GM12878 (cell line): ENCODE measurements at regions not wholly inside any gene's neighbourhood (a gene's known extent, or its start where the extent isn't known, plus 50 kb on each side); places are given as distances from the start of the nearest gene placed in this dataset.

Source experiments
- ATAC-seq: fragments of 200-7000 bp; cut with Tn5 transposase; 3 replicates; pipeline ENCODE4 v1.9.1; 2020; ENCODE audit warnings: mild to moderate bottlenecking, moderate library complexity
- BruUV-seq: library from RNA; stranded (reverse); fragments of 400-500 nt; replicated peaks from 2 replicates; lab custom pipeline; 2021; lab: Mats Ljungman, UMichigan
- CTCF ChIA-PET: fragments of 300-600 bp; sonication (Branson Sonifier 250); formaldehyde crosslinking; extraction: SDS; loops from one replicate; lab custom pipeline; 2021; ENCODE audit warnings: inconsistent platforms; lab: Yijun Ruan, JAX
- POLR2A ChIA-PET: fragments of 350-600 bp; formaldehyde crosslinking; extraction: SDS; loops from one replicate; lab custom pipeline; 2021; ENCODE audit warnings: inconsistent platforms; lab: Charles Lee
- RAD21 ChIA-PET: fragments of 300-600 bp; sonication (Branson Sonifier 250); formaldehyde crosslinking; loops from one replicate; lab custom pipeline; 2023; ENCODE audit warnings: antibody characterized with exemption; ENCODE audit not compliant: unreplicated experiment; lab: Charles Lee
- SMC1A ChIA-PET: fragments of 300-600 bp; sonication (Branson Sonifier 250); formaldehyde crosslinking; loops from one replicate; lab custom pipeline; 2023; ENCODE audit not compliant: unreplicated experiment, uncharacterized antibody; lab: Charles Lee
- DNase-seq: peaks from one replicate; pipeline ENCODE4 v3.0.0-alpha.2; 2011; ENCODE audit warnings: low read depth, low spot score
- FAIRE-seq: peaks from 3 replicates; lab custom pipeline; 2011; peaks lifted over from hg19 to GRCh38; lab: Jason Lieb, UNC
- H2AFZ ChIP-seq: 2 replicates; pipeline ENCODE4 v1.6.0; 2011; ENCODE audit warnings: low read depth, low read length, control low read depth; ENCODE audit not compliant: control insufficient read depth
- H3K27ac ChIP-seq: 2 replicates; pipeline ENCODE4 v1.5.1; 2011; ENCODE audit warnings: control low read depth; ENCODE audit not compliant: control insufficient read depth, insufficient read depth
- H3K27me3 ChIP-seq, 2 experiments: replicated peaks in 1 of 2; 2 replicates each; pipeline versions ENCODE4 v1.6.0 to v1.6.1; 2011; ENCODE audit warnings: low read length in 1 of 2; ENCODE audit not compliant: control insufficient read depth in 2 of 2, insufficient read depth in 2 of 2
- H3K36me3 ChIP-seq, 2 experiments: 2 replicates each; pipeline ENCODE4 v1.5.1; 2011; ENCODE audit warnings: low read length in 1 of 2; ENCODE audit not compliant: control insufficient read depth in 2 of 2, insufficient read depth in 2 of 2
- H3K4me1 ChIP-seq: 2 replicates; pipeline ENCODE4 v1.6.1; 2011; ENCODE audit warnings: mild to moderate bottlenecking, low read length, moderate library complexity, mixed read lengths; ENCODE audit not compliant: control insufficient read depth, insufficient read depth
- H3K4me2 ChIP-seq: 2 replicates; pipeline ENCODE4 v1.6.0; 2011; ENCODE audit warnings: control low read depth; ENCODE audit not compliant: control insufficient read depth, insufficient read depth
- H3K4me3 ChIP-seq: fragments of 200-600 bp; sonication (generic); 2 replicates; pipeline ENCODE4 v1.5.1; 2016
- H3K79me2 ChIP-seq: 2 replicates; pipeline ENCODE4 v1.6.0; 2011; ENCODE audit warnings: low read length; ENCODE audit not compliant: control insufficient read depth, insufficient read depth
- H3K9ac ChIP-seq: 2 replicates; pipeline ENCODE4 v1.8.0; 2011; ENCODE audit warnings: low read length, control low read depth, mixed read lengths; ENCODE audit not compliant: control insufficient read depth, insufficient read depth
- H3K9me3 ChIP-seq: replicated peaks from 3 replicates; pipeline ENCODE4 v1.5.1; 2011; ENCODE audit warnings: mild to moderate bottlenecking, low read length; ENCODE audit not compliant: control insufficient read depth, insufficient read depth
- H4K20me1 ChIP-seq: 2 replicates; pipeline ENCODE4 v1.6.0; 2011; ENCODE audit not compliant: control insufficient read depth, insufficient read depth
- BRCA1 ChIP-seq: IDR thresholded peaks from 2 replicates; pipeline ENCODE4 v1.6.1; 2011; ENCODE audit warnings: low read depth, low read length, improper control_type of control experiment
- CEBPZ ChIP-seq: fragments of 150-350 bp; IDR thresholded peaks from 2 replicates; pipeline ENCODE4 v1.6.1; 2016; ENCODE audit warnings: low read depth, low read length
- CHD1 ChIP-seq: IDR thresholded peaks from 2 replicates; pipeline ENCODE4 v1.6.1; 2012; ENCODE audit warnings: low read depth, low read length, improper control_type of control experiment
- CHD4 ChIP-seq: fragments of 200-600 bp; sonication (generic); IDR thresholded peaks from 2 replicates; pipeline ENCODE4 v1.6.1; 2016; ENCODE audit warnings: mild to moderate bottlenecking
- DPF2 ChIP-seq: fragments of 450-650 bp; IDR thresholded peaks from 2 replicates; pipeline ENCODE4 v1.6.1; 2017; ENCODE audit warnings: mild to moderate bottlenecking
- E4F1 ChIP-seq: fragments of 450-650 bp; IDR thresholded peaks from 2 replicates; pipeline ENCODE4 v1.6.1; 2018; ENCODE audit warnings: borderline replicate concordance, mild to moderate bottlenecking; ENCODE audit not compliant: partially characterized antibody
- HCFC1 ChIP-seq: fragments of 150-350 bp; IDR thresholded peaks from 2 replicates; pipeline ENCODE4 v1.6.1; 2014; ENCODE audit warnings: low read length
- IKZF1 ChIP-seq: fragments of 450-650 bp; conservative IDR thresholded peaks from 2 replicates; pipeline ENCODE4 v1.6.1; 2017; ENCODE audit warnings: antibody characterized with exemption, mild to moderate bottlenecking
- MEF2B ChIP-seq: fragments of 450-650 bp; IDR thresholded peaks from 2 replicates; pipeline ENCODE4 v1.6.1; 2018; ENCODE audit warnings: mild to moderate bottlenecking, moderate library complexity; ENCODE audit not compliant: partially characterized antibody, poor library complexity, severe bottlenecking
- MTA3 ChIP-seq: IDR thresholded peaks from 2 replicates; pipeline ENCODE4 v1.6.1; 2012; ENCODE audit warnings: low read length, inconsistent platforms, borderline replicate concordance
- NBN ChIP-seq: fragments of 450-650 bp; IDR thresholded peaks from 2 replicates; pipeline ENCODE4 v1.6.1; 2016
- NFYB ChIP-seq: IDR thresholded peaks from 2 replicates; pipeline ENCODE4 v1.6.1; 2011; ENCODE audit warnings: low read depth, mild to moderate bottlenecking, low read length, improper control_type of control experiment, moderate library complexity; ENCODE audit not compliant: insufficient read depth
- PAX5 ChIP-seq: IDR thresholded peaks from 2 replicates; pipeline ENCODE4 v1.6.1; 2011; ENCODE audit warnings: low read depth, low read length, borderline replicate concordance
- POU2F2 ChIP-seq: IDR thresholded peaks from 3 replicates; pipeline ENCODE4 v1.6.1; 2011; ENCODE audit warnings: low read depth, mild to moderate bottlenecking, low read length, borderline replicate concordance
- TAF1 ChIP-seq: IDR thresholded peaks from 2 replicates; pipeline ENCODE4 v1.6.1; 2011; ENCODE audit warnings: mild to moderate bottlenecking, low read depth, low read length, borderline replicate concordance
- WRNIP1 ChIP-seq: IDR thresholded peaks from 2 replicates; pipeline ENCODE4 v1.6.1; 2011; ENCODE audit warnings: low read depth, low read length, improper control_type of control experiment, borderline replicate concordance
- WGBS: methylation state at CpG from one replicate; pipeline ENCODE4 v1.1.6; 2016; ENCODE audit warnings: low lambda C conversion rate; ENCODE audit not compliant: insufficient replicate concordance, insufficient coverage; ENCODE audit errors: missing lambda C conversion rate; 5-methylcytosine and 5-hydroxymethylcytosine counted together
- in situ Hi-C: fragments of 300-500 bp; cut with MboI; formaldehyde crosslinking; loops from 9 replicates; pipeline ENCODE4 v1.14.3; 2018; ENCODE audit warnings: mixed read lengths
- intact Hi-C: fragments of 100-400 bp; cut with micrococcal nuclease; formaldehyde crosslinking; loops from one replicate; pipeline ENCODE4 v1.14.2; 2022; ENCODE audit not compliant: unreplicated experiment
- TF ChIP-seq, protein P1 (sequence below): fragments of 450-650 bp; IDR thresholded peaks from 2 replicates; pipeline ENCODE4 v1.6.1; 2017; ENCODE audit warnings: low read depth, mild to moderate bottlenecking, moderate library complexity
- TF ChIP-seq, protein P2 (sequence below): fragments of 450-650 bp; IDR thresholded peaks from 2 replicates; pipeline ENCODE4 v1.6.1; 2017; ENCODE audit warnings: borderline replicate concordance

- no peak for FAIRE-seq
- in situ Hi-C loops, result no loop called here
- TF ChIP-seq TAF1, result no peak
- no peak for TF ChIP-seq CEBPZ
- no peak for TF ChIP-seq CHD1
- no peak for TF ChIP-seq BRCA1
- no peak for TF ChIP-seq NBN
- TF ChIP-seq, protein P1, sequence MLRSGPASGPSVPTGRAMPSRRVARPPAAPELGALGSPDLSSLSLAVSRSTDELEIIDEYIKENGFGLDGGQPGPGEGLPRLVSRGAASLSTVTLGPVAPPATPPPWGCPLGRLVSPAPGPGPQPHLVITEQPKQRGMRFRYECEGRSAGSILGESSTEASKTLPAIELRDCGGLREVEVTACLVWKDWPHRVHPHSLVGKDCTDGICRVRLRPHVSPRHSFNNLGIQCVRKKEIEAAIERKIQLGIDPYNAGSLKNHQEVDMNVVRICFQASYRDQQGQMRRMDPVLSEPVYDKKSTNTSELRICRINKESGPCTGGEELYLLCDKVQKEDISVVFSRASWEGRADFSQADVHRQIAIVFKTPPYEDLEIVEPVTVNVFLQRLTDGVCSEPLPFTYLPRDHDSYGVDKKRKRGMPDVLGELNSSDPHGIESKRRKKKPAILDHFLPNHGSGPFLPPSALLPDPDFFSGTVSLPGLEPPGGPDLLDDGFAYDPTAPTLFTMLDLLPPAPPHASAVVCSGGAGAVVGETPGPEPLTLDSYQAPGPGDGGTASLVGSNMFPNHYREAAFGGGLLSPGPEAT, result no peak
- no peak for TF ChIP-seq HCFC1
- TF ChIP-seq IKZF1, result no peak
- TF ChIP-seq PAX5, result no peak
- no peak for TF ChIP-seq MEF2B
- no peak for TF ChIP-seq E4F1
- TF ChIP-seq CHD4, result no peak
- TF ChIP-seq NFYB, result no peak
- TF ChIP-seq WRNIP1, result no peak
- TF ChIP-seq POU2F2, result no peak
- TF ChIP-seq, protein P2, sequence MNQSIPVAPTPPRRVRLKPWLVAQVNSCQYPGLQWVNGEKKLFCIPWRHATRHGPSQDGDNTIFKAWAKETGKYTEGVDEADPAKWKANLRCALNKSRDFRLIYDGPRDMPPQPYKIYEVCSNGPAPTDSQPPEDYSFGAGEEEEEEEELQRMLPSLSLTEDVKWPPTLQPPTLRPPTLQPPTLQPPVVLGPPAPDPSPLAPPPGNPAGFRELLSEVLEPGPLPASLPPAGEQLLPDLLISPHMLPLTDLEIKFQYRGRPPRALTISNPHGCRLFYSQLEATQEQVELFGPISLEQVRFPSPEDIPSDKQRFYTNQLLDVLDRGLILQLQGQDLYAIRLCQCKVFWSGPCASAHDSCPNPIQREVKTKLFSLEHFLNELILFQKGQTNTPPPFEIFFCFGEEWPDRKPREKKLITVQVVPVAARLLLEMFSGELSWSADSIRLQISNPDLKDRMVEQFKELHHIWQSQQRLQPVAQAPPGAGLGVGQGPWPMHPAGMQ, result no peak
- TF ChIP-seq DPF2, result no peak
- no peak for TF ChIP-seq MTA3
Observed at GRCh38 chr4:175325230-175325629, 407.1 kb downstream of the ADAM29 start.

More at GRCh38 chr4:175325230-175325629, 407.1 kb downstream of the ADAM29 start:
- Histone ChIP-seq H3K4me2 (no peak overlapping the region), H3K4me3 (no peak overlapping the region), H2AFZ (no peak overlapping the region), H3K9me3 (no peaks in the 10 kb centered on the region), H3K27ac (no peak overlapping the region), H3K36me3 (no peaks in the 10 kb centered on the region), H3K9ac (no peak overlapping the region), H3K4me1 (no peaks in the 10 kb centered on the region), H3K79me2 (no peaks in the 10 kb centered on the region), H3K27me3 (no peaks in the 10 kb centered on the region), H4K20me1 (no peaks in the 10 kb centered on the region)
- no peak for ATAC-seq
- ChIA-PET CTCF (no interaction called here), SMC1A (no interaction called here), RAD21 (no interaction called here), POLR2A (no interaction called here)
- 23% methylated on average over 5 of the region's 5 CpGs for WGBS
- no TSS peak for BruUV-seq
- DNase-seq, result no peak
- intact Hi-C loops, result no loop called here
